CD4-positive, CD25-positive, alpha-beta regulatory T cell (primary cell): ENCODE measurements at regions not wholly inside any gene's neighbourhood (a gene's known extent, or its start where the extent isn't known, plus 50 kb on each side); places are given as distances from the start of the nearest gene placed in this dataset.

ENCODE experiments used
- ATAC-seq, 2 donors: fragments of 150-1000 bp; cut with Tn5 transposase; one replicate each; pipeline ENCODE4 v1.10.0; 2021; ENCODE audit warnings: low read depth in 2 of 2, moderate number of reproducible peaks in 2 of 2, moderate library complexity in 1 of 2
- DNase-seq, 3 donors: peaks; one replicate each; pipeline versions ENCODE4 v3.0.0 to v3.0.0-alpha.2; 2012 to 2022; ENCODE audit warnings: mixed read lengths in 1 of 3
- H3K27ac ChIP-seq: one replicate; pipeline ENCODE4 v1.7.0; 2013; ENCODE audit warnings: mild to moderate bottlenecking, low read length; ENCODE audit not compliant: insufficient read depth, poor library complexity, severe bottlenecking
- H3K27me3 ChIP-seq: one replicate; pipeline ENCODE4 v1.7.0; 2013; ENCODE audit warnings: low read length; ENCODE audit not compliant: control insufficient read depth, insufficient read depth
- H3K36me3 ChIP-seq: one replicate; pipeline ENCODE4 v1.7.0; 2013; ENCODE audit warnings: mild to moderate bottlenecking, low read length, moderate library complexity; ENCODE audit not compliant: control insufficient read depth, insufficient read depth
- H3K4me1 ChIP-seq: 2 replicates; pipeline ENCODE4 v1.7.0; 2013; ENCODE audit warnings: mild to moderate bottlenecking, low read length; ENCODE audit not compliant: insufficient read depth, control insufficient read depth, poor library complexity, severe bottlenecking
- H3K4me3 ChIP-seq: one replicate; pipeline ENCODE4 v1.7.0; 2013; ENCODE audit warnings: low read depth, mild to moderate bottlenecking, low read length, moderate library complexity
- H3K9me3 ChIP-seq, 2 experiments: 1 replicate in 1 of 2; 2 replicates in 1 of 2; pipeline ENCODE4 v1.7.0; 2013; ENCODE audit warnings: low read length in 2 of 2, mild to moderate bottlenecking in 1 of 2, moderate library complexity in 1 of 2; ENCODE audit not compliant: control insufficient read depth in 2 of 2
- H3K27ac Mint-ChIP-seq, 3 donors: one replicate each; pipeline ENCODE4 v1.8.0; 2020 to 2022; ENCODE audit warnings: mild to moderate bottlenecking in 3 of 3, mixed read lengths in 3 of 3, moderate library complexity in 2 of 3
- H3K27me3 Mint-ChIP-seq: one replicate; pipeline ENCODE4 v1.8.0; 2022; ENCODE audit warnings: mild to moderate bottlenecking, mixed read lengths
- H3K36me3 Mint-ChIP-seq: one replicate; pipeline ENCODE4 v1.8.0; 2020; ENCODE audit warnings: mixed read lengths
- H3K4me1 Mint-ChIP-seq, 4 donors: one replicate each; pipeline ENCODE4 v1.8.0; 2020 to 2022; ENCODE audit warnings: mixed read lengths in 4 of 4, mild to moderate bottlenecking in 1 of 4
- H3K4me3 Mint-ChIP-seq, 4 donors: one replicate each; pipeline ENCODE4 v1.8.0; 2020 to 2022; ENCODE audit warnings: mild to moderate bottlenecking in 4 of 4, mixed read lengths in 4 of 4, moderate library complexity in 3 of 4
- H3K9me3 Mint-ChIP-seq, 7 donors: one replicate each; pipeline ENCODE4 v1.8.0; 2020 to 2022; ENCODE audit warnings: mixed read lengths in 7 of 7, mild to moderate bottlenecking in 3 of 7, moderate library complexity in 2 of 7

GRCh38 chr11:71148716-71149115, 103.7 kb downstream of the SHANK2 start:
- H3K4me1 ChIP-seq = no peaks in the 10 kb centered on the region
- no peaks in the 10 kb centered on the region for H3K36me3 Mint-ChIP-seq
- H3K4me1 Mint-ChIP-seq = peaks cover 0 to 4% (median 0%) of the 10 kb centered on the region in 4 donors
- no peak overlapping the region for H3K27ac Mint-ChIP-seq
- no peak overlapping the region for H3K4me3 Mint-ChIP-seq
- no peaks in the 10 kb centered on the region for H3K36me3 ChIP-seq
- no peak for ATAC-seq
- no peak for DNase-seq
- no peaks in the 10 kb centered on the region for H3K27me3 ChIP-seq
- H3K27ac ChIP-seq = no peak overlapping the region
- no peak overlapping the region for H3K4me3 ChIP-seq
- H3K9me3 Mint-ChIP-seq = peaks cover 0 to 4% (median 0%) of the 10 kb centered on the region in 7 donors
- no peaks in the 10 kb centered on the region for H3K9me3 ChIP-seq
- peaks cover 14% of the 10 kb centered on the region for H3K27me3 Mint-ChIP-seq

DNA sequence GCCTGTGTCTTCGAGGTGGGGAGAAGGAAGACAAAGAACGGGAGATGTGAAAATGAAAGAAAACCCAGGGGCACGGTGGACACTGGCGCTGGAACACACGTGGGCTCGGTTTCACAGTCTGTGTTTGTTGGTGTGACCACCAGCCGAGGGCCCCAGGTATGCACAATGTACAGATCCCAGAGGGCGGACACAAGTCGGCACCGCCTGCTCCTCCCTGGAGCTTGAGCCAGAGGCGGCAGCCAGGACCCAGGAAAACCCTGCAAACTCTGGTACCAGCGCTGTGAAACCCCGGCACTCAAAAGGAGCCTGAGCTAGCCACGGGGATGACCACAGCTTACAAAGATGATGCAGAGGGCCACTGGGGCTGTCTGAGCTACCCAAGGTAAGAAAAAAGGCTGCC, 105.0 kb downstream of the SHANK2 start:
- no peak overlapping the region for H3K27ac Mint-ChIP-seq
- ATAC-seq (no peak), DNase-seq (no peak)
- no peak overlapping the region for H3K4me3 Mint-ChIP-seq
- Histone ChIP-seq H3K36me3 (no peaks in the 10 kb centered on the region), H3K4me1 (no peaks in the 10 kb centered on the region), H3K9me3 (no peaks in the 10 kb centered on the region), H3K4me3 (no peak overlapping the region), H3K27ac (no peak overlapping the region), H3K27me3 (no peaks in the 10 kb centered on the region)
- peaks cover 0 to 4% (median 0%) of the 10 kb centered on the region in 7 donors for H3K9me3 Mint-ChIP-seq
- H3K36me3 Mint-ChIP-seq = no peaks in the 10 kb centered on the region
- H3K27me3 Mint-ChIP-seq = peaks cover 4% of the 10 kb centered on the region
- peaks cover 0 to 2% (median 0%) of the 10 kb centered on the region in 4 donors for H3K4me1 Mint-ChIP-seq

DNA sequence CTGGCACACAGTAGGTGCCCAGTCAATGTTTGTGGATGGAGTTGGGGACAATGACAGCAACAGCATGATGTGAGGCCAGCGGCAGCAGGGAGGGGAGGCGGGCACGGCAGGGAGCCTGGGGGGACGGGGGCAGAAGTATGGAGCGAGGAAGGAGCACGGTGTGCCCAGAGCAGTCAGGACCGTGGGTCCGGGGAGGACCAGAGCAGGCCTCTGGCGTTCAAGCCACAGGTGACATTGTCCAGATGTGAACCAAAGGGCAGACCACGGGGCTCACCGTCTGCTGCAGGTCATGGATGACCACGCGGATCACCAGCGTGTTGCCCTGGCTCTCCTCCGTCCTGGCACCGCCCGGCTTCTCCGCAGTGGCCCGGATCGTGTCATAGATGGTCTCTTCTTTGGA, 105.5 kb downstream of the SHANK2 start:
- no peaks in the 10 kb centered on the region for H3K4me1 ChIP-seq
- Mint-ChIP-seq H3K36me3 (no peaks in the 10 kb centered on the region), H3K4me1 (no peaks in the 10 kb centered on the region), H3K4me3 (no peak overlapping the region), H3K27ac (no peak overlapping the region), H3K9me3 (peaks cover 0 to 4% (median 0%) of the 10 kb centered on the region in 7 donors), H3K27me3 (peaks cover 4% of the 10 kb centered on the region)
- ATAC-seq (no peak), DNase-seq (no peak)
- H3K9me3 ChIP-seq = no peaks in the 10 kb centered on the region
- no peaks in the 10 kb centered on the region for H3K36me3 ChIP-seq
- no peak overlapping the region for H3K4me3 ChIP-seq
- H3K27me3 ChIP-seq = no peaks in the 10 kb centered on the region
- H3K27ac ChIP-seq = no peak overlapping the region

- H3K4me1 ChIP-seq = no peaks in the 10 kb centered on the region
- Mint-ChIP-seq H3K27ac (no peak overlapping the region), H3K36me3 (no peaks in the 10 kb centered on the region), H3K27me3 (peaks cover 4% of the 10 kb centered on the region), H3K4me1 (no peaks in the 10 kb centered on the region), H3K9me3 (peaks cover 0 to 4% (median 0%) of the 10 kb centered on the region in 7 donors), H3K4me3 (no peak overlapping the region)
- H3K27ac ChIP-seq = no peak overlapping the region
- no peak overlapping the region for H3K4me3 ChIP-seq
- no peaks in the 10 kb centered on the region for H3K9me3 ChIP-seq
- H3K27me3 ChIP-seq = no peaks in the 10 kb centered on the region
- ATAC-seq (no peak), DNase-seq (no peak)
- H3K36me3 ChIP-seq = no peaks in the 10 kb centered on the region
Measured at GRCh38 chr11:71145988-71146824, 106.2 kb downstream of the SHANK2 start.

- Histone ChIP-seq H3K9me3 (no peaks in the 10 kb centered on the region), H3K27ac (no peak overlapping the region), H3K4me3 (no peak overlapping the region), H3K4me1 (no peaks in the 10 kb centered on the region), H3K36me3 (no peaks in the 10 kb centered on the region), H3K27me3 (no peaks in the 10 kb centered on the region)
- peaks cover 4% of the 10 kb centered on the region for H3K27me3 Mint-ChIP-seq
- DNase-seq (no peak), ATAC-seq (no peak)
- no peak overlapping the region for H3K4me3 Mint-ChIP-seq
- no peaks in the 10 kb centered on the region for H3K36me3 Mint-ChIP-seq
- peaks cover 0 to 4% (median 0%) of the 10 kb centered on the region in 7 donors for H3K9me3 Mint-ChIP-seq
- H3K4me1 Mint-ChIP-seq = no peaks in the 10 kb centered on the region
- H3K27ac Mint-ChIP-seq = no peak overlapping the region
Measured at GRCh38 chr11:71145368-71145767, 107.0 kb downstream of the SHANK2 start.

- Mint-ChIP-seq H3K27me3 (peaks cover 4% of the 10 kb centered on the region), H3K9me3 (peaks cover 0 to 4% (median 0%) of the 10 kb centered on the region in 7 donors), H3K27ac (no peak overlapping the region), H3K4me1 (no peaks in the 10 kb centered on the region), H3K4me3 (no peak overlapping the region), H3K36me3 (no peaks in the 10 kb centered on the region)
- no peak overlapping the region for H3K4me3 ChIP-seq
- H3K4me1 ChIP-seq = no peaks in the 10 kb centered on the region
- no peak for DNase-seq
- no peaks in the 10 kb centered on the region for H3K27me3 ChIP-seq
- H3K36me3 ChIP-seq = no peaks in the 10 kb centered on the region
- no peak for ATAC-seq
- H3K27ac ChIP-seq = no peak overlapping the region
- no peaks in the 10 kb centered on the region for H3K9me3 ChIP-seq
Measured at GRCh38 chr11:71144736-71145135, 107.6 kb downstream of the SHANK2 start.

GRCh38 chr11:71144010-71144409, 108.4 kb downstream of the SHANK2 start:
- Histone ChIP-seq H3K36me3 (no peaks in the 10 kb centered on the region), H3K4me3 (no peak overlapping the region), H3K4me1 (no peaks in the 10 kb centered on the region), H3K27ac (no peak overlapping the region), H3K27me3 (no peaks in the 10 kb centered on the region), H3K9me3 (no peaks in the 10 kb centered on the region)
- ATAC-seq = no peak
- H3K4me1 Mint-ChIP-seq = no peaks in the 10 kb centered on the region
- peaks cover 0 to 2% (median 0%) of the 10 kb centered on the region in 7 donors for H3K9me3 Mint-ChIP-seq
- no peak overlapping the region for H3K4me3 Mint-ChIP-seq
- H3K27ac Mint-ChIP-seq = no peak overlapping the region
- H3K36me3 Mint-ChIP-seq = no peaks in the 10 kb centered on the region
- peaks cover 4% of the 10 kb centered on the region for H3K27me3 Mint-ChIP-seq
- DNase-seq = no peak
